ENCODE measurements at regions not wholly inside any gene's neighbourhood (a gene's known extent, or its start where the extent isn't known, plus 50 kb on each side); places are given as distances from the start of the nearest gene placed in this dataset.

DNA sequence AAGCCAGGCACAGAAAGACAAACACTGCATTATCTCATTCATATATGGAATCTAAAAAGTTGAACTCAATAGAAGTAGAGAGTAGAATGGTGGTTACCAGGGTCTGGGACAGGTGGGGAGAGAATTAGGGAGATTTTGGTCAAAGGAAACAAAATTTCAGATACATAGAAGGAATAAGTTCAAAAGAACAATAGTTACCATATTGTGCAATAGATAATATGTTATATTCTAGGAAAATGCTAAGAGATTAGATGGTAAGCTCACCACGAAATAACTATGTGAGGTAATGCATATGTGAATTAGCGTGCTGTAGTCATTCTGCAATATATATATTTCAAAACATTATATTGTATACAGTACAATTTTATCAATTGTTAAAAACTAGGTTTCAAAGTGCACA lies 442.5 kb downstream of the KCNH5 start:
- TF ChIP-seq, protein P1, sequence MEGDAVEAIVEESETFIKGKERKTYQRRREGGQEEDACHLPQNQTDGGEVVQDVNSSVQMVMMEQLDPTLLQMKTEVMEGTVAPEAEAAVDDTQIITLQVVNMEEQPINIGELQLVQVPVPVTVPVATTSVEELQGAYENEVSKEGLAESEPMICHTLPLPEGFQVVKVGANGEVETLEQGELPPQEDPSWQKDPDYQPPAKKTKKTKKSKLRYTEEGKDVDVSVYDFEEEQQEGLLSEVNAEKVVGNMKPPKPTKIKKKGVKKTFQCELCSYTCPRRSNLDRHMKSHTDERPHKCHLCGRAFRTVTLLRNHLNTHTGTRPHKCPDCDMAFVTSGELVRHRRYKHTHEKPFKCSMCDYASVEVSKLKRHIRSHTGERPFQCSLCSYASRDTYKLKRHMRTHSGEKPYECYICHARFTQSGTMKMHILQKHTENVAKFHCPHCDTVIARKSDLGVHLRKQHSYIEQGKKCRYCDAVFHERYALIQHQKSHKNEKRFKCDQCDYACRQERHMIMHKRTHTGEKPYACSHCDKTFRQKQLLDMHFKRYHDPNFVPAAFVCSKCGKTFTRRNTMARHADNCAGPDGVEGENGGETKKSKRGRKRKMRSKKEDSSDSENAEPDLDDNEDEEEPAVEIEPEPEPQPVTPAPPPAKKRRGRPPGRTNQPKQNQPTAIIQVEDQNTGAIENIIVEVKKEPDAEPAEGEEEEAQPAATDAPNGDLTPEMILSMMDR (IDR thresholded peaks at IDR 0.05) = no peak

DNA sequence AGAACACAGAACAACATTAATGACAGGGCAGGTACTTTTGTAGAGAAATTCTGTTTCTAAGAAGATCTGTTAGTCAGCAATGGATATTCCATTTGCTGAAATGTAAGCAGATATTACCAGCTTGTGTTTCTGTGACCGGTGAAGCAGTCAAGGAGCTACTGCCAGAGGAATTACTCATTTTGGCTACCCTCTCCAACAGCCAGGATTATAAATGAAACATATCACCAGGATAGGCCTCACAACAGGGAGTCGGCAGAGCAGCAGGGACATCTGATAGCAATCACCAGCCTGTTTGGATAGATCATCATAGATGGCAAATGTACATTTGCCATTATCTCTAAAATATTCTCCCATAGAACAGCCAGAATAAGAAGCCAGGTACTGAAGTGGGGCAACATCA lies 440.7 kb downstream of the KCNH5 start:
- TF ChIP-seq, protein P1 (IDR thresholded peaks at IDR 0.05) = no peak

DNA sequence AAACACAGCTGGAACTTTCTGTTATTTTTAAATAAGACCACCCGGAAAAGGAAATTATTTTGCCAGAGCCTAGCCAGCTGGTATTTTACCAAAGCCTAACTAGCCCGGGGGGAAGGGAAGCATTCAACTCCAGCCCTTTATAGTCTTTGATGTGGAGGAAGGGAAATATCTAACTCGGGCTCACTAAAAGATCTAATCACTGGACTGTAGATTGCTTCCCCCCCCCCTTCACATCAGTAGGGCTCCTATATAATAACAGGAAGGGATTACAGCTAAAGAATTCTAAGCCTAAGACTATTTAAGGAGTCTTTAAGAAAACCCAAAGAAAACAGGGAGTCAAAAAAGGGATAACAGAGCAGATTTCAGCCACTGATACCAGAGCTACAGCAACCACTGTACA lies 431.1 kb downstream of the KCNH5 start:
- TF ChIP-seq, protein P1 (IDR thresholded peaks at IDR 0.05) = no peak

- TF ChIP-seq, protein P1 (IDR thresholded peaks at IDR 0.05) = no peak
Measured at GRCh38 chr14:62616668-62617067, 428.6 kb downstream of the KCNH5 start.

- TF ChIP-seq, protein P1 (IDR thresholded peaks at IDR 0.05) = no peak
Measured at GRCh38 chr14:62626416-62626815, 418.8 kb downstream of the KCNH5 start.

DNA sequence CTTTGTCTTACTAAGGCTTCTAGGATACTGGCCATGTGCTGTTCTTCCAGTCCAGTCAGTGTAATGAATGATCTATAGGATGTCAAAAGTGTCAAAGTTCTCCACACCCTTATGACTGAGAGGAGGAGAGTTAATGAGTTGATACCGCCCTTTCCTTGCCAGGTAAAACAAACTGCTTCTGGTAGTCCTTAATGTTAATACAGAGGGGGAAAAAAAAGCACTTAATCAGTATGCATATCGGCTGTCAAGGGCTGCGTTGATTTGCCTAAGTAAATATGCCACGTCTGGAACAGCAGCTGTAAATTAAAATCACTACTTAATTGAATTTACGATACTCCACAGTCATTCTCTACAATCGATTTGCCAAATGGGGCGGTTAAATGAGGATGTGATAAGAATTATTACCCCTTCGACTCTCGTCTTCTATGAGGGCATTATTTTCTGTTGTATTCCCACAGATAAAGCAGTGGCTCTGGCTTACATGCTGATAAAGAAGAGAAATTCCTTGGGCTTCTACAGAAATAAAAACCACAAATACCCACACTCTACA lies 416.0 kb downstream of the KCNH5 start:
- TF ChIP-seq, protein P1 (IDR thresholded peaks at IDR 0.05) = no peak

DNA sequence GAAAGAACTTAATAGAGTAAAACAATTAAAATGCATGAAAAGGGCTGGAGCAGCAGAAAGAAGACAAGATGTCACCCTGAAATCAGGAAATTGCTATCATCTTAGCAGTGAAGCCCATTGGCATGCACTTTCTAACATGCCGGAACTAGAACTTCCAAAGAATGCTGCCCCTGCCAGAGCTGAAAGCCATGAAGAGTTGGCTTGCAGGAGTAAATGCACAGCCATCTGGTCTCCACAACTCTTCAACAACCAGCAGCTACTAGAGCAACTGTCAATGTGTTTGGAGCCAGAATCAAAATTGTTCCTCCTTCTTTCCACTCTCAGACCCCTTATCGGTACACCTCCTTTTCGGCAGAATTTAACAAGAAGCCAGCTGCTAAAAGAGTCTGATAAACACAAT lies 414.1 kb downstream of the KCNH5 start:
- TF ChIP-seq, protein P1 (IDR thresholded peaks at IDR 0.05) = no peak

DNA sequence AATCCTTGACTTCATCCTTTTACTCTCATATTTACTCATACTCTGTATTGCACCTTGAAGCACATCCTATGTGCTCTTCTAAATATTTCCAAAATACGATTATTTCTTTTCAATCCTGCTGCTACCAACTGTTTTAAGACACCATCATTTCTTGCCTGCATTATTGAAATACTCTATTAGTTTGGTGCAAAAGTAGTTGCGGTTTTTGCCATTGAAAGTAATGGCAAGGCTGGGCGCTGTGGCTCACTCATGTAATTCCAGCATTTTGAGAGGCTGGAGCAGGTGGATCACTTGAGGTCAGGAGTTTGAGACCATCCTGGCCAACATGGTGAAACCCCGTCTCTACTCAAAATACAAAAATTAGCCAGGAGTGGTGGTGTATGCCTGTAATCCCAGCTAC lies 412.5 kb downstream of the KCNH5 start:
- TF ChIP-seq, protein P1 (IDR thresholded peaks at IDR 0.05) = no peak

All from LNCAP (cell line).